ENCODE measurements at regions not wholly inside any gene's neighbourhood (a gene's known extent, or its start where the extent isn't known, plus 50 kb on each side); places are given as distances from the start of the nearest gene placed in this dataset.

GRCh38 chr2:156753766-156754165 is 317.6 kb downstream of the GPD2 start:
- H3K4me1 ChIP-seq = no peaks in the 10 kb centered on the region
- DNase-seq = no peak
- H3K4me3 ChIP-seq = no peak overlapping the region
- H3K27ac ChIP-seq = no peak overlapping the region
- H3K9me3 ChIP-seq = no peaks in the 10 kb centered on the region
- no peaks in the 10 kb centered on the region for H3K27me3 ChIP-seq
- TF ChIP-seq, protein P1, sequence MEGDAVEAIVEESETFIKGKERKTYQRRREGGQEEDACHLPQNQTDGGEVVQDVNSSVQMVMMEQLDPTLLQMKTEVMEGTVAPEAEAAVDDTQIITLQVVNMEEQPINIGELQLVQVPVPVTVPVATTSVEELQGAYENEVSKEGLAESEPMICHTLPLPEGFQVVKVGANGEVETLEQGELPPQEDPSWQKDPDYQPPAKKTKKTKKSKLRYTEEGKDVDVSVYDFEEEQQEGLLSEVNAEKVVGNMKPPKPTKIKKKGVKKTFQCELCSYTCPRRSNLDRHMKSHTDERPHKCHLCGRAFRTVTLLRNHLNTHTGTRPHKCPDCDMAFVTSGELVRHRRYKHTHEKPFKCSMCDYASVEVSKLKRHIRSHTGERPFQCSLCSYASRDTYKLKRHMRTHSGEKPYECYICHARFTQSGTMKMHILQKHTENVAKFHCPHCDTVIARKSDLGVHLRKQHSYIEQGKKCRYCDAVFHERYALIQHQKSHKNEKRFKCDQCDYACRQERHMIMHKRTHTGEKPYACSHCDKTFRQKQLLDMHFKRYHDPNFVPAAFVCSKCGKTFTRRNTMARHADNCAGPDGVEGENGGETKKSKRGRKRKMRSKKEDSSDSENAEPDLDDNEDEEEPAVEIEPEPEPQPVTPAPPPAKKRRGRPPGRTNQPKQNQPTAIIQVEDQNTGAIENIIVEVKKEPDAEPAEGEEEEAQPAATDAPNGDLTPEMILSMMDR (IDR thresholded peaks at IDR 0.05) = no peak
- TF ChIP-seq POLR2A (IDR thresholded peaks at IDR 0.05) = no peak
- H3K36me3 ChIP-seq = no peaks in the 10 kb centered on the region

DNA sequence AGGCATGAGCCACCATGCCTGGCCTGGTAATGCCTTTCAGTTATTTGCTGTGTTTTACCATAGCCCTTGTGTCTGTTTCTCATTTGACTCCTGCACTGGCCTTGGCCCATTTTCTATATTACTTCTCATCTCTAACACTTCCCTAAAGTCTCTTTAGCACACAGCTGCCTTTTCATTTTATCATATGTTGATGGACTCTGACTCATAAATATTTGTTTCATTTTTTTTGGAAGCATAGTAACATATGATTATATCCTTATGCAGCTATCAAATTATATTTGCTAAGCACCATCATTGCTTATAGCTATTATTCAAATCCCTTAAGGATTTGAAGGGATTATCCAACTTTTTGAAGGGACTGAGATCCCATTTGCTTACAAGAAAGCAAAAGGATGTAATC is 320.3 kb downstream of the GPD2 start:
- no peak overlapping the region for H3K27ac ChIP-seq

DNA sequence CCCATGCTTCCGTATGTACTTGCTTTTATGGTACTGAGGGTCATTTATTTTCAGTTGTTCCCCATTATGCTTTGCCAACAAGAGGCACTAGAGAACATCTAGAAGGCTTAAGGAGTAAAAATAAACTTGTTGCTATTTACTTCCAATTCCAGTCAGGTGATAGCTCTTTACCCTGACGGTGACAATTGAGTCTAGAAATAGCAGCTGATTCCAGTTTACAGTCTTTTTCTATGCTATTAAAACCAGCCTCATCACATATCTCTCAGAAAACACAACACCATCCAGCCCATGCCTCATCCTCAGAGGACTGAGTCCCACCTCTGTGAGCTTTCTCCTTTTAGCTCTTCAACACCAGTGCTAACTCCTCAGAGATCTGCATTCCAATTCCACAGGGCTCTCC is 327.0 kb downstream of the GPD2 start:
- Histone ChIP-seq H3K4me1 (no peaks in the 10 kb centered on the region), H3K27ac (no peak overlapping the region), H3K27me3 (no peaks in the 10 kb centered on the region), H3K36me3 (no peaks in the 10 kb centered on the region), H3K9me3 (no peaks in the 10 kb centered on the region), H3K4me3 (no peak overlapping the region)
- no peak for DNase-seq
- TF ChIP-seq POLR2A (IDR thresholded peaks at IDR 0.05) = no peak
- TF ChIP-seq, protein P1 (IDR thresholded peaks at IDR 0.05) = no peak

More for the DNA sequence above, 320.3 kb downstream of the GPD2 start:
- no peaks in the 10 kb centered on the region for H3K9me3 ChIP-seq
- H3K4me3 ChIP-seq = no peak overlapping the region
- H3K4me1 ChIP-seq = no peaks in the 10 kb centered on the region
- no peak for DNase-seq
- H3K36me3 ChIP-seq = no peaks in the 10 kb centered on the region
- TF ChIP-seq, protein P1 (IDR thresholded peaks at IDR 0.05) = no peak
- no peak for TF ChIP-seq POLR2A (IDR thresholded peaks at IDR 0.05)
- H3K27me3 ChIP-seq = no peaks in the 10 kb centered on the region

GRCh38 chr2:156765043-156765442 is 328.9 kb downstream of the GPD2 start:
- Histone ChIP-seq H3K27me3 (no peaks in the 10 kb centered on the region), H3K9me3 (no peaks in the 10 kb centered on the region), H3K4me1 (no peaks in the 10 kb centered on the region), H3K27ac (no peak overlapping the region), H3K36me3 (no peaks in the 10 kb centered on the region), H3K4me3 (no peak overlapping the region)
- DNase-seq = no peak
- TF ChIP-seq, protein P1 (IDR thresholded peaks at IDR 0.05) = no peak
- TF ChIP-seq POLR2A (IDR thresholded peaks at IDR 0.05) = no peak

GRCh38 chr2:156765450-156765849 is 329.3 kb downstream of the GPD2 start:
- no peaks in the 10 kb centered on the region for H3K27me3 ChIP-seq
- no peaks in the 10 kb centered on the region for H3K36me3 ChIP-seq
- TF ChIP-seq, protein P1 (IDR thresholded peaks at IDR 0.05) = no peak
- no peak for TF ChIP-seq POLR2A (IDR thresholded peaks at IDR 0.05)
- H3K4me3 ChIP-seq = no peak overlapping the region
- DNase-seq = no peak
- no peaks in the 10 kb centered on the region for H3K9me3 ChIP-seq
- no peaks in the 10 kb centered on the region for H3K4me1 ChIP-seq
- no peak overlapping the region for H3K27ac ChIP-seq

DNA sequence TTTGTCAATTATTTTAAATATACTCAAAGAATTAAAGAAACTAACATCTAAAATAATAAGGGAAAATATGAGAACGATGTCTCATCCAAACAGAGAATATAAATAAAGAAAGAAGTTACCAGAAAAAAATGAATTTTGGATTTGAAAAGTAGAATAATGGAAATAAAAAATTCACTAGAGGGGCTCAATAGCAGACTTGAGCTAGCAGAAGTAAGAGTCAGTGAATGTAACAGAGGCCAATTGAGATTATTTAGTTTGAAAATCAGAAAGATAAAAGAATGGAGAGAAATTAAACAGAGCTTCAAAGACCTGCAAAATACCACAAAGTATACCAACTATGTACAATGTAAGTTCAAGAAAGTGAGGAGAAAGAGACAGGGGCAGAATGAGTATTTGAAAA is 333.6 kb downstream of the GPD2 start:
- no peaks in the 10 kb centered on the region for H3K9me3 ChIP-seq
- H3K36me3 ChIP-seq = no peaks in the 10 kb centered on the region
- H3K27ac ChIP-seq = no peak overlapping the region
- TF ChIP-seq, protein P1 (IDR thresholded peaks at IDR 0.05) = no peak
- TF ChIP-seq POLR2A (IDR thresholded peaks at IDR 0.05) = no peak
- DNase-seq = no peak
- H3K4me1 ChIP-seq = no peaks in the 10 kb centered on the region
- H3K4me3 ChIP-seq = no peak overlapping the region
- H3K27me3 ChIP-seq = no peaks in the 10 kb centered on the region
